ENCODE measurements at regions not wholly inside any gene's neighbourhood (a gene's known extent, or its start where the extent isn't known, plus 50 kb on each side); places are given as distances from the start of the nearest gene placed in this dataset.

- ChIA-PET POLR2A (no interaction called here), CTCF (no interaction called here)
- H3K4me3 ChIP-seq (ENCODE audit: low read depth, low read length), result no peak overlapping the region
- no peak for DNase-seq (ENCODE audit: low read depth, low spot score)
- TF ChIP-seq CTCF (IDR thresholded peaks at IDR 0.05; ENCODE audit: insufficient read depth, low read length, missing control alignments), result no peak
Measured at GRCh38 chr9:105883847-105884246, 189.5 kb downstream of the TMEM38B start.

- TF ChIP-seq CTCF (IDR thresholded peaks at IDR 0.05; ENCODE audit: insufficient read depth, low read length, missing control alignments), result no peak
- DNase-seq (ENCODE audit: low read depth, low spot score), result no peak
- ChIA-PET POLR2A (no interaction called here), CTCF (no interaction called here)
- H3K4me3 ChIP-seq (ENCODE audit: low read depth, low read length), result no peak overlapping the region
Measured at GRCh38 chr9:105884416-105884815, 190.1 kb downstream of the TMEM38B start.

GRCh38 chr9:105886136-105886535 is 191.8 kb downstream of the TMEM38B start:
- POLR2A ChIA-PET, result no interaction called here
- no peak for TF ChIP-seq CTCF (IDR thresholded peaks at IDR 0.05; ENCODE audit: insufficient read depth, low read length, missing control alignments)
- DNase-seq (ENCODE audit: low read depth, low spot score), result no peak
- H3K4me3 ChIP-seq (ENCODE audit: low read depth, low read length), result no peak overlapping the region
- CTCF ChIA-PET, result no interaction called here

GRCh38 chr9:105887679-105888078 is 193.3 kb downstream of the TMEM38B start:
- CTCF ChIA-PET, result no interaction called here
- H3K4me3 ChIP-seq (ENCODE audit: low read depth, low read length), result no peak overlapping the region
- POLR2A ChIA-PET, result no interaction called here
- TF ChIP-seq CTCF (IDR thresholded peaks at IDR 0.05; ENCODE audit: insufficient read depth, low read length, missing control alignments), result no peak
- DNase-seq (ENCODE audit: low read depth, low spot score), result no peak

GRCh38 chr9:105890046-105890822 is 195.9 kb downstream of the TMEM38B start:
- ChIA-PET CTCF (no interaction called here), POLR2A (no interaction called here)
- TF ChIP-seq CTCF (IDR thresholded peaks at IDR 0.05; ENCODE audit: insufficient read depth, low read length, missing control alignments), result no peak
- H3K4me3 ChIP-seq (ENCODE audit: low read depth, low read length), result no peak overlapping the region
- DNase-seq (ENCODE audit: low read depth, low spot score), result no peak

- ChIA-PET CTCF (no interaction called here), POLR2A (no interaction called here)
- TF ChIP-seq CTCF (IDR thresholded peaks at IDR 0.05; ENCODE audit: insufficient read depth, low read length, missing control alignments), result no peak
- DNase-seq (ENCODE audit: low read depth, low spot score), result no peak
- no peak overlapping the region for H3K4me3 ChIP-seq (ENCODE audit: low read depth, low read length)
Measured at GRCh38 chr9:105900123-105900522, 205.8 kb downstream of the TMEM38B start.
